DND-41 (cell line): ENCODE measurements at regions not wholly inside any gene's neighbourhood (a gene's known extent, or its start where the extent isn't known, plus 50 kb on each side); places are given as distances from the start of the nearest gene placed in this dataset.

Experiments
- ATAC-seq: fragments of 200-7000 bp; cut with Tn5 transposase; 3 replicates; pipeline ENCODE4 v1.9.1; 2021; ENCODE audit warnings: low read depth; ENCODE audit not compliant: insufficient read depth
- DNase-seq: peaks from one replicate; pipeline ENCODE4 v3.0.0-alpha.2; 2020
- H2AFZ ChIP-seq: 2 replicates; pipeline ENCODE4 v1.6.0; 2012; ENCODE audit warnings: low read depth, low read length
- H3K27ac ChIP-seq: 2 replicates; pipeline ENCODE4 v1.5.1; 2012; ENCODE audit warnings: low read length, inconsistent platforms
- H3K27me3 ChIP-seq: fragments of 200-600 bp; sonication (generic); 2 replicates; pipeline ENCODE4 v1.6.0; 2012; ENCODE audit warnings: low read length, mild to moderate bottlenecking, inconsistent platforms; ENCODE audit not compliant: insufficient read depth, poor library complexity
- H3K36me3 ChIP-seq: 2 replicates; pipeline ENCODE4 v1.5.1; 2012; ENCODE audit warnings: low read length, inconsistent platforms; ENCODE audit not compliant: insufficient read depth
- H3K4me1 ChIP-seq: 2 replicates; pipeline ENCODE4 v1.5.1; 2012; ENCODE audit warnings: mild to moderate bottlenecking, low read length; ENCODE audit not compliant: insufficient read depth
- H3K4me2 ChIP-seq: 2 replicates; pipeline ENCODE4 v1.6.0; 2012; ENCODE audit warnings: mild to moderate bottlenecking, moderate library complexity, low read length, inconsistent platforms; ENCODE audit not compliant: insufficient read depth
- H3K4me3 ChIP-seq, 2 experiments: fragments of 200-600 bp in 1 of 2; shearing (Covaris generic) in 1 of 2; 2 replicates each; pipeline ENCODE4 v1.5.1; 2012 to 2016; ENCODE audit warnings: inconsistent platforms in 2 of 2, low read length in 2 of 2, mild to moderate bottlenecking in 2 of 2, low read depth in 1 of 2, moderate library complexity in 1 of 2
- H3K79me2 ChIP-seq: 2 replicates; pipeline ENCODE4 v1.6.0; 2012; ENCODE audit warnings: low read length, inconsistent platforms; ENCODE audit not compliant: insufficient read depth
- H3K9ac ChIP-seq: 2 replicates; pipeline ENCODE4 v1.6.0; 2012; ENCODE audit warnings: low read depth, mild to moderate bottlenecking, inconsistent platforms, low read length, moderate library complexity
- H3K9me3 ChIP-seq: 2 replicates; pipeline ENCODE4 v1.5.1; 2012; ENCODE audit warnings: low read length, moderate library complexity, mild to moderate bottlenecking, inconsistent platforms; ENCODE audit not compliant: insufficient read depth, severe bottlenecking
- H4K20me1 ChIP-seq: 2 replicates; pipeline ENCODE4 v1.6.0; 2012; ENCODE audit warnings: low read length; ENCODE audit not compliant: insufficient read depth
- EZH2 ChIP-seq: IDR thresholded peaks from 3 replicates; pipeline ENCODE4 v1.6.1; 2012; ENCODE audit warnings: borderline replicate concordance, low read depth, mild to moderate bottlenecking, moderate library complexity, low read length, inconsistent platforms; ENCODE audit not compliant: severe bottlenecking
- TF ChIP-seq, protein P1 (sequence below): IDR thresholded peaks from 2 replicates; pipeline ENCODE4 v1.5.1; 2012; ENCODE audit warnings: borderline replicate concordance, low read length, moderate library complexity, mild to moderate bottlenecking; ENCODE audit not compliant: poor library complexity, severe bottlenecking; ENCODE audit errors: extremely low read depth

DNA sequence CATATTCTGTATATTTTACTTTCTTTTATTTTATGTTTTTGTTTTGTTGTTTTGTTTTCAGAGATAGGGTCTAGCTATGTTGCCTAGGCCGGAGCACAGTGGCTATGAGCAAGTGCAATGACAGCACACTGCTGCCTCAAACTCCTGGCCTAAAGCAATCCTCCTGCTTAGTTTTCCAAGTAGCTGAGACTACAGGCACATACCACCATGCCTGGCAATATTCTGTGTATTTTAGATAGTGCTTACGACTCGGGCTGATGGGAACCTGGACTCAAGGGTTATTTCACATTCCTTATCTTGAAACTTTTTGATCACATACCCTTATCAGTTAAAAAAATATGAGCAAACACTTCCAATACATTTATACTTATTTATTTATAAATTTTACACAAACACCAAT lies 119.0 kb upstream of the STARD4 start:
- no peaks in the 10 kb centered on the region for H3K79me2 ChIP-seq
- no peak overlapping the region for H3K27ac ChIP-seq
- no peak overlapping the region for H3K4me2 ChIP-seq
- peaks cover 6% of the 10 kb centered on the region for H3K9me3 ChIP-seq
- ATAC-seq = no peak
- H3K9ac ChIP-seq = no peak overlapping the region
- no peaks in the 10 kb centered on the region for H4K20me1 ChIP-seq
- peaks cover 5% of the 10 kb centered on the region; the same call in 1 of the 2 replicates for H3K4me1 ChIP-seq
- no peak overlapping the region for H2AFZ ChIP-seq
- H3K27me3 ChIP-seq = no peaks in the 10 kb centered on the region
- no peak overlapping the region for H3K4me3 ChIP-seq
- H3K36me3 ChIP-seq = no peaks in the 10 kb centered on the region
- no peak for DNase-seq
- TF ChIP-seq, protein P1, sequence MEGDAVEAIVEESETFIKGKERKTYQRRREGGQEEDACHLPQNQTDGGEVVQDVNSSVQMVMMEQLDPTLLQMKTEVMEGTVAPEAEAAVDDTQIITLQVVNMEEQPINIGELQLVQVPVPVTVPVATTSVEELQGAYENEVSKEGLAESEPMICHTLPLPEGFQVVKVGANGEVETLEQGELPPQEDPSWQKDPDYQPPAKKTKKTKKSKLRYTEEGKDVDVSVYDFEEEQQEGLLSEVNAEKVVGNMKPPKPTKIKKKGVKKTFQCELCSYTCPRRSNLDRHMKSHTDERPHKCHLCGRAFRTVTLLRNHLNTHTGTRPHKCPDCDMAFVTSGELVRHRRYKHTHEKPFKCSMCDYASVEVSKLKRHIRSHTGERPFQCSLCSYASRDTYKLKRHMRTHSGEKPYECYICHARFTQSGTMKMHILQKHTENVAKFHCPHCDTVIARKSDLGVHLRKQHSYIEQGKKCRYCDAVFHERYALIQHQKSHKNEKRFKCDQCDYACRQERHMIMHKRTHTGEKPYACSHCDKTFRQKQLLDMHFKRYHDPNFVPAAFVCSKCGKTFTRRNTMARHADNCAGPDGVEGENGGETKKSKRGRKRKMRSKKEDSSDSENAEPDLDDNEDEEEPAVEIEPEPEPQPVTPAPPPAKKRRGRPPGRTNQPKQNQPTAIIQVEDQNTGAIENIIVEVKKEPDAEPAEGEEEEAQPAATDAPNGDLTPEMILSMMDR = no peak
- TF ChIP-seq EZH2 = no peak

DNA sequence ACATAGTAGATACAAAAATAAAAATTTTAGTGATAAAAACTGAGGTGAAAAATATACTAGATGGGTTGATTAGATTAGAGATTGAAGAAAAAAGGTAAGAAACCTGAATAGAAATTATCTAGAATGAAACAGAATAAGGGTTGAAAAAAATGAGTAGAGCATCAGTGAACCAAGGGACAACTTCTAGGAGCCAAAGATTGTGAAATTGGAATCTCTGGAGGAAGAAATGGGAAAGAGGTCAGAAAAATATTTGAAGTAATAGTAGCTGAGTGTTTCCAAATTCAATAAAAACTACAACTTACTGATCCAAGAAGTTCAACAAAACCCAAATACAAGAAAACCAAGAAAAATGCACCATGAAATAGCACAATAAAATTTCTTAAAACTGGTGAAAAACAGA lies 116.6 kb upstream of the STARD4 start:
- Histone ChIP-seq H3K9me3 (peaks cover 6% of the 10 kb centered on the region), H3K27me3 (no peaks in the 10 kb centered on the region), H3K36me3 (no peaks in the 10 kb centered on the region), H3K4me1 (peaks cover 5% of the 10 kb centered on the region; the same call in 1 of the 2 replicates), H3K4me2 (no peak overlapping the region), H2AFZ (no peak overlapping the region), H3K27ac (no peak overlapping the region), H3K79me2 (no peaks in the 10 kb centered on the region), H3K9ac (no peak overlapping the region), H4K20me1 (no peaks in the 10 kb centered on the region), H3K4me3 (no peak overlapping the region)
- no peak for DNase-seq
- TF ChIP-seq, protein P1 = no peak
- no peak for TF ChIP-seq EZH2
- ATAC-seq = no peak

DNA sequence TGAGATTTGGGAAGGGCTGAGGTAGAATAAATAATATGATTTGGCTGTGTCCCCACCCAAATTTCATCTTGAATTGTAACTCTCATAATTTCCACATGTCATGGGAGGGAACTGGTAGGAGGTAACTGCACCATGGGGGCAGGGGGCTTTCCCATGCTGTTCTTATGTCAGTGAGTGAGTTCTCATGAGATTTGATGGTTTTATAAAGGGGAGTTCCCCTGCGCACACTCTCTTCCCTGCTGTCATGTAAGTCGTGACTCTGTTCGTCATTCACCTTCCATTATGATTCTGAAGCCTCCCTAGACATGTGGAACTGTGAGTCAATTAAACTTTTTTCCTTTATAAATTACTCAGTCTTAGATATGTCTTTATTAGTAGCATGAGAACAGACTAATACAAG lies 115.5 kb upstream of the STARD4 start:
- H3K27me3 ChIP-seq = no peaks in the 10 kb centered on the region
- H3K4me1 ChIP-seq = peaks cover 5% of the 10 kb centered on the region; the same call in 1 of the 2 replicates
- ATAC-seq = no peak
- no peaks in the 10 kb centered on the region for H3K79me2 ChIP-seq
- peaks cover 6% of the 10 kb centered on the region for H3K9me3 ChIP-seq
- H3K4me3 ChIP-seq = no peak overlapping the region
- no peak overlapping the region for H3K4me2 ChIP-seq
- no peak overlapping the region for H3K9ac ChIP-seq
- TF ChIP-seq, protein P1 = no peak
- TF ChIP-seq EZH2 = no peak
- no peak overlapping the region for H3K27ac ChIP-seq
- no peaks in the 10 kb centered on the region for H4K20me1 ChIP-seq
- no peak overlapping the region for H2AFZ ChIP-seq
- DNase-seq = no peak
- no peaks in the 10 kb centered on the region for H3K36me3 ChIP-seq
